ENCODE measurements at regions not wholly inside any gene's neighbourhood (a gene's known extent, or its start where the extent isn't known, plus 50 kb on each side); places are given as distances from the start of the nearest gene placed in this dataset.

DNA sequence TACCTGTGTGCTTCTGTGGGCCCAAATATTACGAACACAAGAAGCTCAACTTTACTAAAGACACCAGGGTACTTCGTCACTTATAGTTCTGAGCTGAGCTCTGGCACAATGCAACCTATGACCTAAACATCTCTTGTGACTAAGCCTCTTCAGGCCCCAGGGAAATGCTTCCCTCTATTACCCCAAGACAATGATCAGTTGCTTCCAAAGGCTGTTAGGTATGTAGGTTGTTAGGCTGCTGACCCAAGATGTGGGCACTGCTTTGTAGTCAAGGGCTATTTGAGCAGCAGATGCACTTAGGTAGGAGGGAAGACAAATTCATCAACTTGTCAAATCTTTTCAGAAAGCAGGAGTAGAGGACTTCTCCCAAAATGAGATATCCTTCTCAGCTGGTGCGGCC lies 640.1 kb downstream of the EPHA4 start:
- TF ChIP-seq, protein P1, sequence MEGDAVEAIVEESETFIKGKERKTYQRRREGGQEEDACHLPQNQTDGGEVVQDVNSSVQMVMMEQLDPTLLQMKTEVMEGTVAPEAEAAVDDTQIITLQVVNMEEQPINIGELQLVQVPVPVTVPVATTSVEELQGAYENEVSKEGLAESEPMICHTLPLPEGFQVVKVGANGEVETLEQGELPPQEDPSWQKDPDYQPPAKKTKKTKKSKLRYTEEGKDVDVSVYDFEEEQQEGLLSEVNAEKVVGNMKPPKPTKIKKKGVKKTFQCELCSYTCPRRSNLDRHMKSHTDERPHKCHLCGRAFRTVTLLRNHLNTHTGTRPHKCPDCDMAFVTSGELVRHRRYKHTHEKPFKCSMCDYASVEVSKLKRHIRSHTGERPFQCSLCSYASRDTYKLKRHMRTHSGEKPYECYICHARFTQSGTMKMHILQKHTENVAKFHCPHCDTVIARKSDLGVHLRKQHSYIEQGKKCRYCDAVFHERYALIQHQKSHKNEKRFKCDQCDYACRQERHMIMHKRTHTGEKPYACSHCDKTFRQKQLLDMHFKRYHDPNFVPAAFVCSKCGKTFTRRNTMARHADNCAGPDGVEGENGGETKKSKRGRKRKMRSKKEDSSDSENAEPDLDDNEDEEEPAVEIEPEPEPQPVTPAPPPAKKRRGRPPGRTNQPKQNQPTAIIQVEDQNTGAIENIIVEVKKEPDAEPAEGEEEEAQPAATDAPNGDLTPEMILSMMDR (IDR thresholded peaks at IDR 0.05) = no peak
- no peak for TF ChIP-seq POLR2A (IDR thresholded peaks at IDR 0.05)
- no peak for TF ChIP-seq POLR2AphosphoS5 (IDR thresholded peaks at IDR 0.05)
